A172 (cell line): ENCODE measurements at regions not wholly inside any gene's neighbourhood (a gene's known extent, or its start where the extent isn't known, plus 50 kb on each side); places are given as distances from the start of the nearest gene placed in this dataset.
"Not testable (repeated sequence)": the region's sequence is repeated elsewhere in the genome, so short reads cannot be mapped to it uniquely, and the experiment has no call there.

Experiments
- DNase-seq: peaks from one replicate; pipeline ENCODE4 v3.0.0-alpha.2; 2015; ENCODE audit warnings: low spot score

DNA sequence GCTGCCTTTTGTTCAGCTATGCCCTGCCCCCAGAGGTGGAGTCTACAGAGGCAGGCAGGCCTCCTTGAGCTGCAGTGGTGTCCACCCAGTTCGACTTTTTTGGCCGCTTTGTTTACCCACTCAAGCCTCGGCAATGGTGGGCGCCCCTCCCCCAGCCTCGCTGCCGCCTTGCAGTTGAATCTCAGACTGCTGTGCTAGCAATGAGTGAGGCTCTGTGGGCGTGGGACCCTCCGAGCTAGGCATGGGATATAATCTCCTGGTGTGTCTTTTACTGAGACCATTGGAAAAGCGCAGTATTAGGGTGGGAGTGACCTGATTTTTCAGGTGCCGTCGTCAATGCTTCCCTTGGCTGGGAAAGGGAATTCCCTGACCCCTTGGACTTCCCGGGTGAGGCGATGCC, 279.3 kb downstream of the PTH2R start:
- not testable (repeated sequence) for DNase-seq

DNA sequence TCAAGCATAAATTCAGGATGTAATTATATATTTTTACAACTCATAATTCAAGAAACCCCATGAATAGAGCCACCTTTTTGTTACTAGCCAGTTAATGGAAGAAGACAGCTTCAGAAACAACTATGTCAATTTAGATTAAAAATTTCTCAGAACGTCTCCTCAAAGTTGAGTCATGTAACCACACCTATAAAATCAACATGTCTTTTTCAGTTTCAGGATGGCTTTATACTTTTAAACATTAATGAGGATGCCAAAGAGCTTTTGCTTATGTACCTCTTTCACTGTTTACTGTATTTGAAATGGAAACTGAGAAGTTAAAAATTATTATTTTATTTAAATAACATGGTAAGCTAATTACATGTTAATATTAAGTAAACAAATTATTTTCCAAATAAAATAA, 280.1 kb downstream of the PTH2R start:
- no peak for DNase-seq

DNA sequence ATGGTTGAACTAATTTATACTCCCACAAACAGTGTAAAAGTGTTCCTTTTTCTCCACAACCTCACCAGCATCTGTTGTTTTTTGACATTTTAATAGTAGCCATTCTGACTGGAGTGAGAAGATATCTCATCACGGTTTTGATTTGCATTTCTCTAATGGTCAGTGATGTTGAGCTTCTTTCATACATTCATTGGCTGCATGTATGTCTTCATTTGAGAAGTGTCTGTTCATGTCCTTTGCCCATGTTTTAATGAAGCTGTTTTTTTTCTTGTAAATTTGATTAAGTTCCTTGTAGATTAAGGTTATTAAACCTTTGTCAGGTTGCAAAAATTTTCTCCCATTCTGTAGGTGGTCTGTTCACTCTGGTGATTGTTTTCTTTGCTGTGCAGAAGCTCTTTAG, 281.1 kb downstream of the PTH2R start:
- not testable (repeated sequence) for DNase-seq

DNA sequence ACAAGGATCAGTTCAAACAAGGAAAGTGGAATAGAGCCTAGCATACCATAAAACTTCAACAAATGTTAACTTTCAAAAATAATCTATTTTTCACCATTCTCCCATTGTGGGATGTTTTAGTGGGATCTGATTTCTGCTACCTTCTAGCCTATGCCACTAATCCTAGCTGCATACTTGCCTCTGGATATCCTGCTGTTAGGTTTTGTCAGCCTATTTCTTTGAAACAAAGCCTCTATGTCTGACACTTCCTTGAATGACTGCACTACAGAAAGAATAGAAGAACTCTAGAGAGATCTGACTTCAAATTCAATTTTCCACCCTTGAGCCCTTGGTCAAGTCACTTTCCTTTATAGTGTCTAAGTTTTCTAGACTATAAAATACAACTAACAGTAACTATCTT, 291.5 kb downstream of the PTH2R start:
- no peak for DNase-seq

DNA sequence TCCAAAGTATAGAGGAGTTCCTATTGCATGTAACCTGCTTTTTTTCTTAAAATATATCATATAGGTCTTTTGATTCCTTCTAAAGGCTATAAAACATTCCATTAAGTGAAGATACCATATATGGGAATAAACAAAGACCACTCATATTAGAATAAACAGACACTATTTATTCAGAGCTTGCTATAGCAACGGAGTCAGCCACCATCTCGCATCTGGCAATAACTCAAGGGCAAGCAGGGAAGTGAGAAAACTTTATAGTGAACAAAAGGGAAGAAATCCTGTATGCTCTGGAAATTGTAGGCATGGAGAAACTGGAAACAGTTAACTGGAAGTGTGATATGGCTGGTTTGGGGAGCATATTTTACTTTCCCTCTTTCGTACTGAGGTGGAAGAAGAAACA, 301.9 kb downstream of the PTH2R start:
- DNase-seq: no peak

DNA sequence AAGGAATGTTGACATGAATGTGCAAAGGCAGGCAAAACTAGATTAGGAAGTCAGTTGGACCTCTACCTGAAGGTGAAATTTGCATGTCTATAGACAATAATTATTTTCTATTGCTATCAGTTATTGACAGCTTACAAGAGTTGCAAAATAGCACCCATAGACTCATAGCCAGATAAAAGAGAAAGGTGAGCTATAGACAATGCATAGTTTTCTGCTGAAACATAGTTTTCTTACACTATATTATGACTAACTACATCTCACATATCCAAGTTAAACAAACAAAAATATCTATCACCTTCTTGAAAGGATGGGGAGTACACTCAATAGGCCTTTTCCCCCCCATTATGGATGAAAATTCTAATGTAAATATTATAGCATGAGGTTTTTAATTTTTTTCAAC, 305.0 kb downstream of the PTH2R start:
- no peak for DNase-seq

DNA sequence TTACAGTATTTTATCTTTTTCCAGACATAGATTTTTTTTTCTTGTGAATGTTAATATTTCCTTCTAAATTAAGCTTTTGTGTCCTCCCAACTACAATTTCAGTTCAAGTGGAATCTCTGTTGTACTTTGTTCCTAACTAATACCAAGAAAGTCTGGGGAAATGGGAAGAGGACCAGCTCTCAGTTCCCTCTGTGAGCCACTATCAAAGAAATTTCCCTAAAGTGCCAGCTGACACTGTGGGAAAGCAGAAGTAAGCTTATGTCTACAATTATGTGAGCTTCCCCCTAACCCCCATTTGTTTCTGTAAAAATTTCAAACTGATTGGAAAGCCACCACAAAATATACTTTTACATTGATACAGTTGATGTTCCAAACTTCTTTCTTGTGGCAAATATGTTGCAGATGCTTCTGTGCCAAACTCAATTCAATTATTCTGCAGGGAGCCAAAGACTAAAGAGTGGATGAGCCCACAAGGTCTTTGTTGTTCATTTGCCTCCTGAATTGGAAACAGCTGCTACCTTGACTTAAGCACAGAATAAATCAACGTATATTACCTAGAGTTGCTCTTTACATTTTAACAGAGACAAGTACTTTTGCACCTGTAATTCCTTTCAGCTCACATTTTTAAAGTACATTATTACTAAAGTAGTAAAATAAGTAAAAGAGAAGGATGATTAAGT, 306.6 kb downstream of the PTH2R start:
- no peak for DNase-seq

DNA sequence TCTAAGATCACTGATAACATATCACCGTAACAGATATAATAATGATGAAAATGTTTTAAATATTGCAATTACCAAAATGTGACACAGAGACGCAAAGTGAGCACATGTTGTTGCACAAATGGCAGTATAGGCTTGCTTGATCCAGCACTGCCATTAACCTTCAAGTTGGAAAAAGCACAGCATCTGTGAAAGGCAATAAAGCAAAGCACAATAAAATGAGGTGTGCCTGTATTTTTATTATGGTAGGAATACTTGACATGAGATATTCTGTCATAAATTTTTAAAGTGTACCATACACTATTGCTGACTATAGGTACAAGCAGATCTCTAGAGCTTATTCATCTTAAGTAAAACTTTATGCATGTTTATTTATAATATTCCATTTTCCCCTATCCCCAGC, 312.2 kb downstream of the PTH2R start:
- DNase-seq: no peak

DNA sequence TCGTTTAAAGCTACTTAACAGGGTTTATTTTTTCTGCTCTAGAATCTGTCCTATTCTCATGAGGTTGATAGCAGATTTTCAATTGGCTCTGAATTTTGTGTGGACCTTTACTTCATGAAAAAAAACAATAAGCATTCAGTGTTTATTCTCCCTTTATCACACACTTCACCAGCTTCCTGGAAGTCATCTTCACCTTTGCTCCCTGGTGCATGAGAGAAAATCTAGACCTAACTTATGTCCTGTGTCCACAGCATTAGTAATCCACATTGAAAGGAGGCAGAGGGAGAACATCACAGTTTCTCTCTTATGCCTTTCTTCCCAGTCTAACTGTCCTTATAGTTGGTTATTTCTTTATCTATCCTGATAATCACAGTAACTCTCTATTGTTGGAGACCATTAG, 316.1 kb downstream of the PTH2R start:
- no peak for DNase-seq

DNA sequence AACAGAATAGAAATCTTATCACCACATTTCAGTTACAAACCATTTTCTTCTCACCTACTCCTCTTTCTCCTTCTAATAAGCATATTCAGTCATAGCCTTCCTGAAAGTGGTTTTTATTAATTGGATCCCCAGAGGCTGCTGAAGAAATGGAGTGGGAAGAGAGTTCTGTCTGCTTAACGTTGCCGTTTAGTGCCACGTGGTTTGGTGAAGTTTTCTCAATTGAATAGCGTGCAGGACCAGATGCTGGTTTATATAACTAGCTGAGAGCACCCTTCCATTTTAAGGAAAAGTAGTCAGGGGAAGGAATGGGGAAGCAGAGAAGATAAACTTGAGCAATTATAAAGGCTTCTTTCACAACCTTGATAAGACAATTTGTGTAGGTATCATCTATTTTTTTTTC, 318.7 kb downstream of the PTH2R start:
- DNase-seq: no peak

DNA sequence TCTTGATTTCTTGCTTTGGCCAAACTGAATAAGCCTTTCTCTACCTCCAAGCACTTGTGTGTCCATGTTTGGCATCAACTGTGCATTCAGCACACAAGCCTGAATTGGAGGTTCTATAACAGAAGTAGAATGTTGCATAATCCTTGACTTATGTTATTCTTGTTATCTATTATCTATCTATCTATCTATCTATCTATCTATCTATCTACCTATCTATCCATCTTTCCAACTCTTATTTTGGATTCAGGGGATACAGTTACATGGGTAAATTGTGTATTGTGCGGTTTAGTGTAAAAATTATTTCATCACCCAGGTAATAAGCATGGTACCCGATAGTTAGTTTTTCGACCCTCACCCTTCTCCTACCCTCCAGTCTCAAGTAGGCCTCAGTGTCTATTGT, 319.6 kb downstream of the PTH2R start:
- no peak for DNase-seq

DNA sequence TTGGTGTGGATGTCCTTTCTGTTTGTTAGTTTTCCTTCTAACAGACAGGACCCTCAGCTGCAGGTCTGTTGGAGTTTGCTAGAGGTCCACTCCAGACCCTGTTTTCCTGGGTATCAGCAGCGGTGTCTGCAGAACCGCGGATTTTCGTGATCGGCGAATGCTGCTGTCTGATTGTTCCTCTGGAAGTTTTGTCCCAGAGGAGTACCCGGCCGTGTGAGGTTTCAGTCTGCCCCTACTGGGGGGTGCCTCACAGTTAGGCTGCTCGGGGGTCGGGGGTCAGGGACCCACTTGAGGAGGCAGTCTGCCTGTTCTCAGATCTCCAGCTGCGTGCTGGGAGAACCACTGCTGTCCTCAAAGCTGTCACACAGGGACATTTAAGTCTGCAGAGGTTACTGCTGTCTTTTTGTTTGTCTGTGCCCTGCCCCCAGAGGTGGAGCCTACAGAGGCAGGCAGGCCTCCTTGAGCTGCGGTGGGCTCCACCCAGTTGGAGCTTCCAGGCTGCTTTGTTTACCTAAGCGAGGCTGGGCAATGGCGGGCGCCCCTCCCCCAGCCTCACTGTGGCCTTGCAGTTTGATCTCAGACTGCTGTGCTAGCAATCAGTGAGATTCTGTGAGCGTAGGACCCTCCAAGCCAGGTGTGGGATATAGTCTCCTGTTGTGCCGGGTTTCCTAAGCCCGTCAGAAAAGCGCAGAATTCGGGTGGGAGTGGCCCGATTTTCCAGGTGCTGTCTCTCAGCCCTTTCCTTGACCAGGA, 345.2 kb downstream of the PTH2R start:
- DNase-seq: not testable (repeated sequence)

DNA sequence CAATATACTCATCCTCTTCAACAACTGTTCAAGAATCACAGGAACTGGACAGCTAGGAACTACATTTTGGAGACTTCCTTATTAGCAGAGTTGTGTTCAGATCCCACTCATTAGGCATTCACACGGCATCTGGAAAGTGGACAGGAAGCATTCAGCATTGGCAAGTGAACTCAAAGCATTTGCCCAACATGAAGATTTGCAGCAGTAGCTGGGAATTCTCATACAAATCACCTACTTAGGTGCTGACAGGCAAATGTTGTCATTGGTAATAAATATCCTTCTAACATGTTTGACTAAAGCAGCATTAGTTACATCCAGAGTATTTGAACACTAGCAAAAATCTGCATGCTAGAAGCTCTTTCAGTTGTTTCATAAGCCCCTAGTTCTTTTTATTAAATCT, 350.8 kb downstream of the PTH2R start:
- DNase-seq: no peak

DNA sequence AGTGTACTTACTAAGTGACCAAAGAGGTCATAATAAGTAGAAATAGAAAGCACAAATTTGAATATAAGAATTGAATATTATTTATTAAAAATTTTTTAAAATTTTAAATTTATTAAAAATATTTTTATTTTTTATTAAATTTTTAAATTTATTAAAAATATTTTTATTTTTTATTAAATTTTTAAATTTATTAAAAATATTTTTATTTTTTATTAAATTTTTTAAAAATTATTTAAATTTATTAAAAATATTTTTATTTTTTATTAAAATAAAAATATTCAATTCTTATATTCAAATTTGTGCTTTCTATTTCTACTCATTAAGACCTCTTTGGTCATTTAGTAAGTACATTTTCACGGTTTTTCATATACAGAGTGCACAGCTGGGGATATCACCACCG, 366.5 kb downstream of the PTH2R start:
- DNase-seq: not testable (repeated sequence)

DNA sequence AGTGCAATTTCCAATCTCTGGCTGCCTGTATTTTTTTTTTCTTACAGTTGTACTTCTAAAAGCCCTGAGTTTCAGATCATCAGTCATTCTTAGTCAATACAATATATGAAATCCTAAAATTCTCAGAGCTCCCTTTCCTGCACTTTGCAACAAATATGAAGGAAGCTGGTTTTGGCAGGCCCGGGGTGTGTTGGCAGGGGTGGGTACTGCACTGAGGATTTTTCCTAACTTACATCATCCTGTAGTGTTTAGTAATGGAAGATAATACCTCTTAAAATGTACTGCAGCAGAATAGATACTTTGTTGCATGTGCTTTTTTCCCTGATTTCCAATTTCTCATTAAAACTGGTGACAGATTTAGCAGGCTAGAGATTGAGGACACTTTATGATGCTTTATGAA, 374.6 kb downstream of the PTH2R start:
- no peak for DNase-seq

DNA sequence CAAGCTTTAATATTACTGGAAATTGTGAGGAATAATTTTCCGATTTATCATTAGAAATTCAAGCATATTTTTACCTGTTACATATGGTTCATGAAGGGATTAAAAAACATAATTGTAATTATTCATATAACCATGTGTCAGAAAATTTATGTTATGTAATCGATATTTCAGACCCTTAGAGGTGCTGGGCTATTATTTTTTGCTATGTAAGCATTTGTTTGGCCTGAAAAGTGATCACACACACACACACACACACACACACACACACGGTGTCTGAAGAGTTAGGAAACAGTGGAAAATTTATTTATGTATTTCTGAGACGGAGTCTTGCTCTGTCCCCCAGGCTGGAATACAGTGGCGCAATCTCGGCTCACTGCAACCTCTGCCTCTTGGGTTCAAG, 375.5 kb downstream of the PTH2R start:
- DNase-seq: no peak

DNA sequence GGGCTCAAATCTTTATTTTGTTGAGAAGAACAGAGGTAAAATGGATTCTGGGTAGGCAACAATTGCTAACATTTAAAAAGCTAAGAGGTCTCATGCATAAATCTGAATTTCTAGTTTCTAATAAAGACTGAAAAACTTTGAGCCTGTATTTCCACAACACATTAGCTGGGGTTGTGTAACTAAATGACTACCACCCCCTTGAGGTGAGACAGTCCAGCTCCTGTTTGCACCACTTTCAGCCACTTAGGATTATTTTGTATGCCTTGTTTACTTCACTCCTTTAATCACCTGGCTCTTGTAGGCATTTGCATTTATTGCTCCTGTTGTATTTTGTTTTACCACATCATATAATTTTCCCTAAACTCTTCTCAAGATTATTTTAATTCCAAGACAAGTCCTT, 376.6 kb downstream of the PTH2R start:
- DNase-seq: no peak

DNA sequence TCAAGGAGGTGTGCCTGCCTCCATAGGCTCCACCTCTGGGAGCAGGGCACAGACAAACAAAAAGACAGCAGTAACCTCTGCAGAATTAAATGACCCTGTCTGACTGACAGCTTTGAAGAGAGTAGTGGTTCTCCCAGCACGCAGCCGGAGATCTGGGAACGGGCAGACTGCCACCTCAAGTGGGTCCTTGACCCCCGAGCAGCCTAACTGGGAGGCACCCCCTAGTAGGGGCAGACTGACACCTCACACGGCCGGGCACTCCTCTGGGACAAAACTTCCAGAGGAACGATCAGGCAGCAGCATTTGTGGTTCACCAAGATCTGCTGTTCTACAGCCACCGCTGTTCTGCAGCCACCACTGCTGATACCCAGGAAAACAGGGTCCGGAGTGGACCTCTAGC, 378.2 kb downstream of the PTH2R start:
- not testable (repeated sequence) for DNase-seq

DNA sequence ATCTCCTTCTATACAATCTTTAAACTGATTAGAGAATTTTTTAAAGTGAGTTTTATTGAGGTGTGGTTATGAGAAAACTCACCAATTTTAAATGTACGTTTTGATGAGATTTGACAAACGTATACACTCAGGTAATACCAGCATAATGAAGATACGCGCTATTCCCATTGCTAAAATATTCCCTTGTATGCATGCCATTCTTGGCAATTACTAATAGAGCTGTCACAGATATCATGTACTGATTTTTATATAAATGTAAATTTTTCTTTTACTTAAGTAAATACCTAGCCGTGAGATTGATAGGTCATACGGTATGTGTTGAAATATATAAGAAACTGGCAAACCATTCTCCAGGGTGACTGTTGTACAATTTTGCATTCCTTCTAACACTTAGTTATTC, 384.7 kb downstream of the PTH2R start:
- DNase-seq: no peak

DNA sequence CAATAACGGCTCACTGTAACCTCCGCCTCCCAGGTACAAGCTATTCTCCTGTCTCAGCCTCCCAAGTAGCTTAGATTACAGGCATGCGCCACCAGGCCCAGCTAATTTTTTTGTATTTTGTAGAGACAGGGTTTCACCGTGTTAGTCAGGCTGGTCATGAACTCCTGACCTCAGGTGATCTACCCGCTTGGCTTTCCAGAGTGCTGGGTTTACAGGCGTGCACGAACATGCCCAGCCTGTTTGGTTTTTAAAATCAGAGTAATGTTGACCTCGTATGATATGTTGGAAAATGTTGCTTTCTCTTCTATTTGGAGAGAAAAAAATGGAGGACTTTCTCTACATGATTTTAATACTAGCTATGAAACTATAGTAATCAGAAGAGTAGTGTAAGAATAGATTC, 386.2 kb downstream of the PTH2R start:
- DNase-seq: no peak

DNA sequence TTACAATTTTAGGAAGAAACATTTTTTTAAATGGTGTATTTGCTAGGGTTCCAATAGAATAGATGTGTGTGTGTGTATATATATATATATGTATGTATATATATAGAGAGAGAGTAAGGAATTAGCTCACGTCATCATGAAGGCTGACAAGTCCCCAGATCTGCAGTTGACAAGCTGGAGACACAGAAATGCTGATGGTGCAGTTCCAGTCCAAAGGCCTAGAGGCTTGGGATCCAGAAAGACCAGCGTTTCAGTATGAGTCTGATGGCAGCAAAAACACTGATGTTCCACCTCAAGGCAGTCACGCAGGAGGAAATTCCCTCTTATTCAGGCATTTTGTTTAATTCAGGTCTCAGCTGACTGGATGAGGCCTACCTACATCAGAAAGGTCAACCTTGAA, 386.8 kb downstream of the PTH2R start:
- DNase-seq: no peak

DNA sequence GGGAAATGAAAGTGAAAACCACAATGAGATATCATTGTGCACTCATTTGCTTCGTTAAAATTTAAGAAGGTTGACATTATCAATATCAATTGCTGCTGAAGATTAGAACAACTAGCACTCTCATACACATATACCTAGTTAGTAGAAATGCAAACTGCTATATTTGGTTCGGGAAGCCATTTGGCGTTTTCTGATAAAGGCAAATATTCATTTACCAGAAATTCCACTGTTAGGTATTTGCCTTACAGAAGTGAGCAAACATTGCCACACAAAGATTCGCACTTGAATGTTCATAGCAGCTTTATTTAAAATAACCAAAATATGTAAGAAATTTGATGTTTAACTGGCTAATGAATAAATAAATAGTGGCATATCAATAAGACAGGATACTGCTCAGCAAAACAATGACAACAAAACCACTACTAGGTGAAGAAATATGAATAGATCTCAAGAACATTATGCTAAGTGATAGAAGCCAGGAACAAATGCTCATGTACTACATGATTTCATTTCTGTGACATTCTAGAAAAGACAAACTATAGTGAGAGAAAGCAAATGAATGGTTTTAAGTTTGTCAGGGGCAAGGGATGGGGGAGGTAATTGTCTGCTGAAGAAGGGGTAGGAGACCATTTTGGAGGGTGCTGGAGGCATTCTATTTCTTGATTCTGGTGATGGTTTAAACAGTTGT, 387.8 kb downstream of the PTH2R start:
- no peak for DNase-seq

DNA sequence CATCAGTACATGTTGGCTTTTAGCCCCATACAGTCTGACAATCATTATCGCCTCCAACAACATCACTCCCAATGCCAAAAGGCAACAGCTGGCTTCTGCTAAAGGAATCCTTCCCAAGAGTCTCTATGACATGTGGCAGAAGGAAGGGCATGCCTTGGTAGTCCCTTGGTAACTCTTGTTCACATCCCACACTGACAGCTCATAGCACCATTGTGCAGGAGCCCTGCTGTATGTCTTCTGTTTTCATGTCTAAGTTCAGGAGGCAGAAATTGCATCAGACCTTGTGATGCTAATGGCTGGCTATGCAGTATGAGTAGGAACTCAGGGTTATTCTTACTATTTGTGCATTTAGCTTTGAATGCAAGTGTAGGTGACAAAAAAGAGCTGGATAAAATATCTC, 392.1 kb downstream of the PTH2R start:
- no peak for DNase-seq
